Uterus (tissue), 3 donors: ENCODE measurements at regions not wholly inside any gene's neighbourhood (a gene's known extent, or its start where the extent isn't known, plus 50 kb on each side); places are given as distances from the start of the nearest gene placed in this dataset.
"Not testable (repeated sequence)": the region's sequence is repeated elsewhere in the genome, so short reads cannot be mapped to it uniquely, and the experiment has no call there.

Experiments
- DNase-seq, 2 donors: peaks; one replicate each; pipeline ENCODE4 v3.0.0-alpha.2; 2019 to 2020
- H3K27ac ChIP-seq, 2 donors: fragments of 200-600 bp; sonication (generic); 1 replicate in 1 of 2; 2 replicates in 1 of 2; pipeline ENCODE4 v1.5.1; 2016 to 2018
- H3K27me3 ChIP-seq, 2 donors: fragments of 200-600 bp; sonication (generic); one replicate each; pipeline ENCODE4 v1.5.1; 2018 to 2019; ENCODE audit warnings: control low read depth in 1 of 2
- H3K36me3 ChIP-seq, 2 donors: fragments of 200-600 bp; sonication (generic); one replicate each; pipeline ENCODE4 v1.5.1; 2019; ENCODE audit warnings: control low read depth in 1 of 2
- H3K4me1 ChIP-seq, 2 donors: fragments of 200-600 bp; sonication (generic); one replicate each; pipeline ENCODE4 v1.5.1; 2018 to 2019; ENCODE audit warnings: control low read depth in 1 of 2
- H3K4me3 ChIP-seq, 2 donors: fragments of 200-600 bp; sonication (generic); 1 replicate in 1 of 2; 2 replicates in 1 of 2; pipeline ENCODE4 v1.5.1; 2018 to 2019; ENCODE audit warnings: mild to moderate bottlenecking in 1 of 2
- H3K9me3 ChIP-seq, 2 donors: fragments of 200-600 bp; sonication (generic); one replicate each; pipeline ENCODE4 v1.5.1; 2019; ENCODE audit warnings: control low read depth in 1 of 2
- CTCF ChIP-seq, 4 experiments: fragments of 200-600 bp in 2 of 4; fragments of 450-650 bp in 2 of 4; sonication (generic) in 2 of 4; IDR thresholded peaks; one replicate each; pipeline ENCODE4 v1.5.1; 2016 to 2019; ENCODE audit warnings: antibody characterized with exemption in 4 of 4, mild to moderate bottlenecking in 2 of 4, moderate library complexity in 1 of 4
- POLR2A ChIP-seq, 2 donors: fragments of 450-650 bp; IDR thresholded peaks; one replicate each; pipeline ENCODE4 v1.6.1; 2016; ENCODE audit warnings: antibody characterized with exemption in 2 of 2, mild to moderate bottlenecking in 1 of 2, moderate library complexity in 1 of 2
- intact Hi-C: fragments of 100-400 bp; cut with DNase I; formaldehyde crosslinking; loops from one replicate; pipeline ENCODE4 v1.15.1; 2023; ENCODE audit warnings: low total_unique reads
- donor health status: DM: yes; HTN: yes; CAD: no.

GRCh38 chr18:76604935-76605240 is 109.8 kb upstream of the ZNF516 start:
- no peak overlapping the region for H3K27ac ChIP-seq
- no peaks in the 10 kb centered on the region for H3K27me3 ChIP-seq
- H3K36me3 ChIP-seq = no peaks in the 10 kb centered on the region
- no peak for DNase-seq
- intact Hi-C loops = no loop called here
- H3K4me1 ChIP-seq = no peaks in the 10 kb centered on the region
- no peak for TF ChIP-seq CTCF (IDR thresholded peaks at IDR 0.05)
- no peaks in the 10 kb centered on the region for H3K9me3 ChIP-seq
- H3K4me3 ChIP-seq = no peak overlapping the region

GRCh38 chr18:76604108-76604934 is 109.3 kb upstream of the ZNF516 start:
- Histone ChIP-seq H3K36me3 (no peaks in the 10 kb centered on the region), H3K27me3 (no peaks in the 10 kb centered on the region), H3K27ac (no peak overlapping the region), H3K4me1 (no peaks in the 10 kb centered on the region), H3K9me3 (no peaks in the 10 kb centered on the region), H3K4me3 (no peak overlapping the region)
- TF ChIP-seq POLR2A (IDR thresholded peaks at IDR 0.05) = no peak
- TF ChIP-seq CTCF (IDR thresholded peaks at IDR 0.05) = no peak
- DNase-seq = no peak
- intact Hi-C loops = no loop called here

GRCh38 chr18:76602191-76602590 is 107.1 kb upstream of the ZNF516 start:
- no peak overlapping the region for H3K27ac ChIP-seq
- TF ChIP-seq CTCF (IDR thresholded peaks at IDR 0.05) = no peak
- TF ChIP-seq POLR2A (IDR thresholded peaks at IDR 0.05) = no peak

GRCh38 chr18:76600076-76600475 is 105.0 kb upstream of the ZNF516 start:
- H3K9me3 ChIP-seq, H3K36me3 ChIP-seq, H3K27ac ChIP-seq, H3K4me1 ChIP-seq, intact Hi-C loops, DNase-seq, H3K27me3 ChIP-seq, H3K4me3 ChIP-seq: not testable (repeated sequence)

More at GRCh38 chr18:76602191-76602590, 107.1 kb upstream of the ZNF516 start:
- Histone ChIP-seq H3K4me3 (no peak overlapping the region), H3K4me1 (no peaks in the 10 kb centered on the region), H3K9me3 (no peaks in the 10 kb centered on the region), H3K27me3 (no peaks in the 10 kb centered on the region), H3K36me3 (no peaks in the 10 kb centered on the region)
- no peak for DNase-seq
- intact Hi-C loops = no loop called here

- no peak overlapping the region for H3K4me3 ChIP-seq
- no peaks in the 10 kb centered on the region for H3K36me3 ChIP-seq
- intact Hi-C loops = no loop called here
- H3K27me3 ChIP-seq = no peaks in the 10 kb centered on the region
- TF ChIP-seq CTCF (IDR thresholded peaks at IDR 0.05) (no peak), POLR2A (IDR thresholded peaks at IDR 0.05) (no peak)
- no peaks in the 10 kb centered on the region for H3K4me1 ChIP-seq
- H3K27ac ChIP-seq = no peak overlapping the region
- DNase-seq = no peak
- H3K9me3 ChIP-seq = no peaks in the 10 kb centered on the region
Measured at GRCh38 chr18:76594966-76595365, 99.9 kb upstream of the ZNF516 start.

GRCh38 chr18:76593843-76594242 is 98.8 kb upstream of the ZNF516 start:
- H3K36me3 ChIP-seq = no peaks in the 10 kb centered on the region
- H3K27me3 ChIP-seq = no peaks in the 10 kb centered on the region
- H3K9me3 ChIP-seq = no peaks in the 10 kb centered on the region
- H3K27ac ChIP-seq = no peak overlapping the region
- no peaks in the 10 kb centered on the region for H3K4me1 ChIP-seq
- DNase-seq = no peak
- TF ChIP-seq CTCF (IDR thresholded peaks at IDR 0.05) (no peak), POLR2A (IDR thresholded peaks at IDR 0.05) (no peak)
- intact Hi-C loops = no loop called here
- no peak overlapping the region for H3K4me3 ChIP-seq
